GM18951 (cell line): ENCODE measurements at regions not wholly inside any gene's neighbourhood (a gene's known extent, or its start where the extent isn't known, plus 50 kb on each side); places are given as distances from the start of the nearest gene placed in this dataset.

ENCODE experiments used
- POLR2A ChIP-seq: IDR thresholded peaks from 4 replicates; pipeline ENCODE4 v1.6.1; 2011; ENCODE audit warnings: mild to moderate bottlenecking; ENCODE audit not compliant: insufficient read length, insufficient read depth; ENCODE audit errors: extremely low read depth
- in situ Hi-C: fragments of 300-500 bp; cut with MboI; formaldehyde crosslinking; loops from one replicate; pipeline ENCODE4 v1.12.0; 2022; ENCODE audit warnings: low sequenced_read_pairs, mixed read lengths, inconsistent platforms; ENCODE audit not compliant: unreplicated experiment

DNA sequence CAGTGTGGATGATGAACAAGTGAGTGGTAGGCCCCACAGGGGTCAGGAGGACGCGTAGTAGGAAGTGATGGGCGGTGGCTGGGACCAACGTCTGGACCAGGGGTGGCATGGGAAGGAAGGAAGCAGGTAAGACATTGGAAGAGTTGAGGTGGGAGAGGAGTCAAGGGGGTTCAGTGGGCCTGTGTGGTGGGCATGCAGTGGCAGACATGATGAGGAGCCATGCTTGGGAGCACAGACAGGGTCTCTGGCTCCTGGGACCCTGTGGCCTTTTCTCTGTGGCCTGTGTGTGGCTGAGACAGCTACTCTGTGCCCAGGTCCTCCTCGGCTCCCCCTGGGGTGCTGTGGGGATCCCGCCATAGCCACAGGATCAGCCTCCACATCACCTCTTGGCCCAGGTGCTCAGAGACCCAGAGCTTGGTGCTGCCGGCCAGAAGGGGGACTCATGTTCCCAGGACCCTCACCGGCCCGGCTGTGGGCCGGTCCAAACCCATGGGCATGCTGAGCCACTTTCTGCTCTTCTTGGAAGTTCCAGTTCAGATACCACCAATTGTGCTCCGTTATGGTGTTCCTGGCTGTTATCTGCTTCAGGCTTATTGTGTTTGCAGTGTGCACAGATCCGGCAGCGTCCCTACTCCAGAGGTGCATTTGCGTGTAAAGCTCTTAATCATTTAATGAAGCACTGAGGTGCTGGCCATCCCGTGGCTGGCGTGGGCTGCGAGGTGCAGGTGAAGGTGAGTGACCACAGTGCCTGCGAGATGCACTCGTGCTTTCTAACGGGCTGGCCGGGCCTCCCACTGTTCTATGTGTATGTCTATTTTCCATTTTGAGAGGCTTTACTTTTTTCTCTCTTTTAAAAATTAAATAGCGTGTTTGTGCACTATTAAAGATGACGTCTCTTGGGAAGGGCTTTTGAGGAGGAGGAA lies 147.9 kb downstream of the TEX29 start:
- no peak for TF ChIP-seq POLR2A
- in situ Hi-C loops, result no loop called here

GRCh38 chr13:111469450-111469849 lies 149.0 kb downstream of the TEX29 start:
- in situ Hi-C loops, result no loop called here
- TF ChIP-seq POLR2A, result no peak

DNA sequence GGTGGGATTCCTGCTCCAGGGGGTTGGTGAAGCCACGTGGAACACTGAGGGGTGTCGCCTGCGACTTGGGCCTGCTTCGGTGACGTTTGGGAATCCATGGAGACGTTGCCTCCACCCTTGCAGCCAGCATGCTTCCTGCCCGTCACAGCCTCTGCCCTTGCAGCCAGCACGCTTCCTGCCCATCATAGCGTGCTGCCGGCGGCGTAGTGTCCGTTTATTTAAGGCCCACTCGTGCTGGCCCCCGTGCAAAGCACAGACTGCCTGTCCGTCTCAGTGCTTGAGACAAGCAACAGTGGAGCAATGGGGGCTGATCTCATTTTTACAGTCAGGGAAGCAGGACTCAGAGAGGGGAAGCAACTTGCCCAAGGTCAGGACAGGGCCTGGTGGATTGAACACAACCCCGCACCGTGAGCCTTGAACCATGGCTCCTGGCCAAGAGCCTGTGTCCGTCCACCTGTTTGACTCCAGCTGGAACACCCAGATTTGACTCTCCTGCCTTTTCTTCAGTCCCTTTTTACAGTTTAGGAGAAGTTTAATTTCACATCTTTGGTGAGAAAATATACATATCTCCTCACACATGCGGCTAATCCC lies 149.6 kb downstream of the TEX29 start:
- TF ChIP-seq POLR2A, result no peak
- in situ Hi-C loops, result no loop called here

GRCh38 chr13:111470933-111471332 lies 150.5 kb downstream of the TEX29 start:
- in situ Hi-C loops, result no loop called here

DNA sequence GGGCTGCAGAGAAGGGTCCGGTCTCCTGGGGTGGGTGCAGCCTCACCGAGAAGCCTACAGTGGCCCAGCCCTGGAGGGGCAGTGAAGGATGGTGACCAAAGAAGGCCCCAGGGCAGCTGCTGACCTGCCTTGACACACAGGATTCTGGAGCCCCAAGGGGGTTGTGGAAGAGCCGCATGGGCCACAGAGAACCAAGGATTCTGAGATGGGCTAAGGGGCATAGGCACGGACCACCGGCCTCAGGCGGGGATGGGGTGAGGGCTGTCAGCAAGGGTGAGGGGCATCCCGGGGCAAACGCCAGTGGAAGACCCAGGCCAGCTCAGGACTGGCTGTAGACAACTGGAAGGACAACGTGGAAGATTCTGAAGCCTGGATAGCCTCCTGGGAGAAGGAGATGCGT lies 151.6 kb downstream of the TEX29 start:
- TF ChIP-seq POLR2A, result no peak

More at GRCh38 chr13:111470933-111471332, 150.5 kb downstream of the TEX29 start:
- TF ChIP-seq POLR2A, result no peak

DNA sequence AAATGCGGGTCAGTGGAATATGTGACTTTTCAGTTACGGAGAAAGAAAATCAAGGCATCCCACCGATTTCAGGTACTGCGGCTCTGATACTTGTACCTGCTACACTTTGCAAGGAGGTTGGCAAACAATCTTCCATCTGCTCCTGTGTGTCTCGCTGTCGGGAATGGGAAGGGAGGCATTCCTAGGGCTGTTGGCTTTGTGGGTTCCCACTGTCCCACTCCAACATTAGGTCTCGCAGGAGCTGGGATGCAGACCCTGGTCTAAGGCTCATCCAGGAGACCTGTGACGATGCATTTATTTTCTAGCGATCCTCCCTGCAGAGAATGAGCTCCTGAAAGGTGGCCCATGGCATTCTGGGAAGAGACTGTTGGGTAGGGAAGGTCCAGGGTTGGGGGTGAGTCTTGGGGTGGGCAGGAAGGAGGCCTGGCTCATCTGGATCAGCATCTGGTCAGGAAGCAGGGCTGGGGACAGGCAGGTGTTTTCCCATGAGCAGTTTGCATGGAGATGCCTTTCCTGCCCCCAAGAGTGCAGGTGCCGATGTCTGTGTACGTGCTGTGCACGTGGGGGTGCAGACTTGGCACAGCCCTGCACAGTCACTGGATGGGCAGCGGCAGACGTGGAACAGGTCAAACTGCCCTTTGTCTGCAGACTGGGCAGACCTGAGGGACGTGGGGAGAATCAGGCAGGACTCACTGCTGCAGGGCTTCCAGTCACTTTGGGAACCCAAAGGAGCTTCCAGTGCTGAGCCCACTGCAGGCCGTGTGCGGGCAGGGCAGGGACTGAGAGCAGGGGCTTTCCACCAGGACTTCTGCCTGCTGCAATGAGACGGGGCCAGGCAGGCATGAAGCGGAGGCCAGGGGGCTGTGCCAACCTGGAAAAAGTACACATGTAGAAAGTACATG lies 152.4 kb downstream of the TEX29 start:
- TF ChIP-seq POLR2A, result no peak
- in situ Hi-C loops, result no loop called here

More for the DNA sequence above, 151.6 kb downstream of the TEX29 start:
- in situ Hi-C loops, result no loop called here

- in situ Hi-C loops, result no loop called here
- no peak for TF ChIP-seq POLR2A
Measured at GRCh38 chr13:111474136-111475002, 153.9 kb downstream of the TEX29 start.

DNA sequence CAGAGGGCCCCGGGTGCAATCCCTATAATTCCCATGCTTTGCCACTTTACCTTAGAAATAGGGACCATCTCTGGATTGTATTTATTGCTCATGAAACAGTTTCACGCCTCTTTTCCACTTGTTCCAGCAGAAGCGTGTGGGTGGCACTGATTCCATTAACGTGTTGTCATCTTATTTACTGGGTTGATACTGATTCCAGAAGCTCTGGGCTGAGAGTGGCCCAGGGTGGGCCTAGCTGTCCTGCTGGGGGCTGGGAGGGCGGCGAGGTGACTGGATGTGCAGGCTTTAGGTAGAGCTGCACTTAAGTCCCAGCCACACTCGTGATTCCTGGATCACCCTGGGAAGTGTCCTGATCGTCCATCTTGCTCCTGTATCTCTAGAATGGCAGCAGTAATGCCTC lies 155.0 kb downstream of the TEX29 start:
- TF ChIP-seq POLR2A, result no peak
- in situ Hi-C loops, result no loop called here

GRCh38 chr13:111476197-111476596 lies 155.8 kb downstream of the TEX29 start:
- in situ Hi-C loops, result no loop called here
- TF ChIP-seq POLR2A, result no peak

GRCh38 chr13:111479412-111479811 lies 159.0 kb downstream of the TEX29 start:
- TF ChIP-seq POLR2A, result no peak
- in situ Hi-C loops, result no loop called here

- no peak for TF ChIP-seq POLR2A
- in situ Hi-C loops, result no loop called here
Measured at GRCh38 chr13:111480503-111480902, 160.1 kb downstream of the TEX29 start.

GRCh38 chr13:111480976-111481375 lies 160.5 kb downstream of the TEX29 start:
- no peak for TF ChIP-seq POLR2A
- in situ Hi-C loops, result no loop called here
